ENCODE measurements at regions not wholly inside any gene's neighbourhood (a gene's known extent, or its start where the extent isn't known, plus 50 kb on each side); places are given as distances from the start of the nearest gene placed in this dataset.

- Mint-ChIP-seq H3K36me3 (ENCODE audit: low read depth) (no peaks in the 10 kb centered on the region), H3K27ac (no peak overlapping the region), H3K9me3 (no peaks in the 10 kb centered on the region), H3K27me3 (ENCODE audit: low read depth) (no peaks in the 10 kb centered on the region), H3K4me1 (ENCODE audit: low read depth) (no peaks in the 10 kb centered on the region), H3K4me3 (no peak overlapping the region)
- intact Hi-C loops (cut with micrococcal nuclease) = no loop called here
- no peak for DNase-seq
- CTCF ChIA-PET = no interaction called here
Measured at GRCh38 chr9:134223091-134223490, 58.7 kb upstream of the RNU6ATAC start.

DNA sequence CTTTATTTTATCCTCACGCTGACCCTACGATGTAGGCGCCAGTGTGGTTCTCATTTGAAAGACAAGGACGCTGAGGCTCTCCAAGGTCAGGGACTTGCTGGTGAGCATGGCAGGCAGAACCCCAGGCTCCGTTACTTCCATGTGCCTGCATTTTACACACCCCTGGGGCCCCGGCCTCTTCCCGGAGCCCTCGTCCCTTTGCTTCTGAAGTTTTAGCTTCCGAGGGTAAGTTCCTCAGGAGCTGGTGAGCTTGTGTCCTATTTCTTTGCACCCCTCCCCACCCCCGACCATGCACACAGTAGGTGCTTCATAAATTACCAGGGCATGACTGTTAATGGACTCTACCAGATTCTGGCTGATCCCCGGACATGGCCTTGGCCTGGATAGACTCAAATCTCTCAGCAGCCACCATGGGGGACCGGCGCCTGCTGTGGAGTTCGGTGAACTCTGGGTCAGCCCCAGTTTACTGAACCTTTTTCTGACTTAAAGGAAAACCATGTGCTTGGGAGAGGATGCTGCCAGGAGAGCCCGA is 59.3 kb upstream of the RNU6ATAC start:
- intact Hi-C loops (cut with micrococcal nuclease) = no loop called here
- H3K9me3 Mint-ChIP-seq = no peaks in the 10 kb centered on the region
- H3K36me3 Mint-ChIP-seq (ENCODE audit: low read depth) = no peaks in the 10 kb centered on the region
- no peak overlapping the region for H3K4me3 Mint-ChIP-seq
- H3K27ac Mint-ChIP-seq = no peak overlapping the region
- H3K4me1 Mint-ChIP-seq (ENCODE audit: low read depth) = no peaks in the 10 kb centered on the region
- CTCF ChIA-PET = no interaction called here
- no peak for DNase-seq
- H3K27me3 Mint-ChIP-seq (ENCODE audit: low read depth) = no peaks in the 10 kb centered on the region

DNA sequence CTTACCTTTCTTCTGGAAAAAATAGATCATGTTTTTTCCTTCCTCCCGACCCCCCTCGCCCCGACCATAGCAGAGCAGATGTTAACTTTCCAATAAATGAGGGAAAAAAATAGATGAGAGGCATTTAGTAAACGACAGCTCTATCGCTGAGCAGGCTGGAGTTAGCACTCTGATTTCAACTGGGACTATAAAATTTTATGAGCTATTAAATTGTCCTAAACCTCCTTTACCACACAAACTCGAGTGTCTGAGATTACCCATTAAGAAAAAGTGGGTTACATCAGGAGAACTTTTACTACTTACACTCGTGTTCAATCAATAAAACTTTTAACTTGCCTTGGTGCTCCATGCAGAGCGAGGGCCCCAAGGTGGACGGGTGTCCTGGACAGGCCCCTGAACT is 59.8 kb upstream of the RNU6ATAC start:
- no peaks in the 10 kb centered on the region for H3K27me3 Mint-ChIP-seq (ENCODE audit: low read depth)
- H3K36me3 Mint-ChIP-seq (ENCODE audit: low read depth) = no peaks in the 10 kb centered on the region
- no peak overlapping the region for H3K4me3 Mint-ChIP-seq
- no peak overlapping the region for H3K27ac Mint-ChIP-seq
- no peaks in the 10 kb centered on the region for H3K4me1 Mint-ChIP-seq (ENCODE audit: low read depth)
- DNase-seq = no peak
- CTCF ChIA-PET = interaction anchor here (0.5 kb wide), 1 partner anchor 117 kb away, joined by 5 read pairs; no protein-coding TSS in a partner anchor
- no peaks in the 10 kb centered on the region for H3K9me3 Mint-ChIP-seq
- intact Hi-C loops (cut with micrococcal nuclease) = no loop called here

GRCh38 chr9:134224567-134225093 is 60.3 kb upstream of the RNU6ATAC start:
- H3K4me1 Mint-ChIP-seq (ENCODE audit: low read depth) = no peaks in the 10 kb centered on the region
- H3K27me3 Mint-ChIP-seq (ENCODE audit: low read depth) = no peaks in the 10 kb centered on the region
- intact Hi-C loops (cut with micrococcal nuclease) = no loop called here
- no peak overlapping the region for H3K27ac Mint-ChIP-seq
- no peaks in the 10 kb centered on the region for H3K9me3 Mint-ChIP-seq
- CTCF ChIA-PET = interaction anchor here (0.5 kb wide), 1 partner anchor 117 kb away, joined by 5 read pairs; no protein-coding TSS in a partner anchor
- no peak for DNase-seq
- H3K36me3 Mint-ChIP-seq (ENCODE audit: low read depth) = no peaks in the 10 kb centered on the region
- H3K4me3 Mint-ChIP-seq = no peak overlapping the region

DNA sequence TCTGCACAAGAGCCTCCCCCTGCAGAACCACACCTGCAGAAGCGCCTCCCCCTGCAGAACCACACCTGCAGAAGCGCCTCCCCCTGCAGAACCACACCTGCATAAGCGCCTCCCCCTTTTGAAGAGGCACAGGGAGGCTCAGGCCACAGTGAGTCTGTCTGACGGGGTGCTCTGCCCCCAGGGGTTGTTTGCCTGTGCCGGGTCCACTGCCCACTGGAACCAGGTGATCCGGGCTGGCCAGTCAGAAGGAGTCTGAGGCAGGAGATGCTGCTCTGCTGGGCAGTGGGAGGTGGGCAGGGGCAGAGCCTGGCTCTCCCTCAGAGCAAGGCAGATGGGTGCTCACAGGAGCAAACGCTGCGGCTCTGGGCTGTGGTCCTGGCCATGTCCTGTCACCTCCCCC is 60.8 kb upstream of the RNU6ATAC start:
- no peaks in the 10 kb centered on the region for H3K27me3 Mint-ChIP-seq (ENCODE audit: low read depth)
- no peaks in the 10 kb centered on the region for H3K36me3 Mint-ChIP-seq (ENCODE audit: low read depth)
- CTCF ChIA-PET = no interaction called here
- intact Hi-C loops (cut with micrococcal nuclease) = no loop called here
- no peak for DNase-seq
- no peaks in the 10 kb centered on the region for H3K9me3 Mint-ChIP-seq
- H3K27ac Mint-ChIP-seq = no peak overlapping the region
- H3K4me1 Mint-ChIP-seq (ENCODE audit: low read depth) = no peaks in the 10 kb centered on the region
- no peak overlapping the region for H3K4me3 Mint-ChIP-seq

GRCh38 chr9:134225816-134226215 is 61.5 kb upstream of the RNU6ATAC start:
- CTCF ChIA-PET = no interaction called here
- no peak overlapping the region for H3K4me3 Mint-ChIP-seq
- H3K9me3 Mint-ChIP-seq = no peaks in the 10 kb centered on the region
- H3K4me1 Mint-ChIP-seq (ENCODE audit: low read depth) = no peaks in the 10 kb centered on the region
- H3K27ac Mint-ChIP-seq = no peak overlapping the region
- H3K27me3 Mint-ChIP-seq (ENCODE audit: low read depth) = no peaks in the 10 kb centered on the region
- no peaks in the 10 kb centered on the region for H3K36me3 Mint-ChIP-seq (ENCODE audit: low read depth)
- no peak for DNase-seq
- intact Hi-C loops (cut with micrococcal nuclease) = no loop called here

DNA sequence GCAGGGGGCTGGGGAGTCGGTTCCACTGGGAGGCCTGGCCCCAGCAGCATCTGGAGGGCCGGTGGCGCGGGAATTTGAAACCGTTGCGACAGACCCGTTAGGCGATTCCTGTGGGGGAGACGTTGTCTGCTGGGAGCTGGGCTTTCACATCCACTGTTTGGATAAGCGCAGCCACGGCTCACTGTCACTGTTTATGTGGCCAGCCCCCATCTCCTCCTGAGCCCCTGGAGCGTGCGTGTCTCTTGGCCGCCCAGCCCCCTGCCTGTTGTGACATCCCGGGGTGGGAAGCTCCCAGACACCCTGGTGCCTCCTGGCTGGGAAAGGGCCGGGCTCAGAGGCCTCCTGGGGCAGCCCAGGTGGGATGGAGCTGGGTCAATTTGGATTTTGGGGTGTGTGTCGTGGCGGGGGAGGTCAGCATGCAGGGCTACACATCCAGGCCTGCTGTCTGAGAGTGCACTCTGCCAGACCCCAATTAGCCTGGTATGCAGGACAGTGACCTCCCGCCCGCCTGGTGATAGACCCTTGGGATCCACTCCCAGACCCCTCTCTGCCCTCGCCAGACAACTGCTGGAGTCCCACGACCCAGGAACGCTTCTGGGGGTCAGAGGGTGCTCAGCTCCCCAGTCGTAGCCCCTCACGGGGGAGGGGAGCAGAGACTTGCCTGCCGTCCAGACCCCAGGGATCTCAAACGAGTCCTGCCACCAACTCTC is 62.0 kb upstream of the RNU6ATAC start:
- intact Hi-C loops (cut with micrococcal nuclease) = no loop called here
- no peaks in the 10 kb centered on the region for H3K36me3 Mint-ChIP-seq (ENCODE audit: low read depth)
- no peak overlapping the region for H3K4me3 Mint-ChIP-seq
- no peak for DNase-seq
- no peaks in the 10 kb centered on the region for H3K27me3 Mint-ChIP-seq (ENCODE audit: low read depth)
- CTCF ChIA-PET = no interaction called here
- no peaks in the 10 kb centered on the region for H3K9me3 Mint-ChIP-seq
- H3K27ac Mint-ChIP-seq = no peak overlapping the region
- H3K4me1 Mint-ChIP-seq (ENCODE audit: low read depth) = no peaks in the 10 kb centered on the region

- H3K27me3 Mint-ChIP-seq (ENCODE audit: low read depth) = no peaks in the 10 kb centered on the region
Measured at GRCh38 chr9:134227451-134228411, 63.4 kb upstream of the RNU6ATAC start.

DNA sequence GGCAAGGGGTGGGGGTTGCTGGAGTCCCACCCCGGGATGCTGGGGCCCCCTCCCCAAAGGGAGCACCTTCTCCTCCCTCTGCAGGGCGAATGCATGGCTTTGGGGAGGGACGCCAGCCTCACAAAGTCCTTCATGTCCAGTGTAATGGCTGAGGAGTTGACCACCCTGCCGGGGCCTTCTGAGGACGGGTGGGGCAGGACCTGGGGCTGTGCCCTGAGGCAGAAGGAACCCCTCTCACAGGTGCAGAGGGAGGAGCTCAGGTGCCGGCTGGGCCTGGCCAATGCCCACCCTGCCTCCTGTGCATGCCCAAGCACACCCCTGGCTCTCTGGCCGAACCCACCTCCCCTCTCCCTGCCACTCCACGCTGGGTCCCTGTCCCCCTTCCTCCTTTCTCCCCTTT is 64.3 kb upstream of the RNU6ATAC start:
- intact Hi-C loops (cut with micrococcal nuclease) = no loop called here
- no peaks in the 10 kb centered on the region for H3K9me3 Mint-ChIP-seq
- no peaks in the 10 kb centered on the region for H3K4me1 Mint-ChIP-seq (ENCODE audit: low read depth)
- no peaks in the 10 kb centered on the region for H3K36me3 Mint-ChIP-seq (ENCODE audit: low read depth)
- H3K27me3 Mint-ChIP-seq (ENCODE audit: low read depth) = no peaks in the 10 kb centered on the region
- no peak overlapping the region for H3K27ac Mint-ChIP-seq
- H3K4me3 Mint-ChIP-seq = no peak overlapping the region
- DNase-seq = no peak
- CTCF ChIA-PET = no interaction called here

More at GRCh38 chr9:134227451-134228411, 63.4 kb upstream of the RNU6ATAC start:
- no peak overlapping the region for H3K4me3 Mint-ChIP-seq
- CTCF ChIA-PET = no interaction called here
- no peaks in the 10 kb centered on the region for H3K36me3 Mint-ChIP-seq (ENCODE audit: low read depth)
- no peaks in the 10 kb centered on the region for H3K9me3 Mint-ChIP-seq
- intact Hi-C loops (cut with micrococcal nuclease) = no loop called here
- no peak for DNase-seq
- H3K27ac Mint-ChIP-seq = no peak overlapping the region
- no peaks in the 10 kb centered on the region for H3K4me1 Mint-ChIP-seq (ENCODE audit: low read depth)

DNA sequence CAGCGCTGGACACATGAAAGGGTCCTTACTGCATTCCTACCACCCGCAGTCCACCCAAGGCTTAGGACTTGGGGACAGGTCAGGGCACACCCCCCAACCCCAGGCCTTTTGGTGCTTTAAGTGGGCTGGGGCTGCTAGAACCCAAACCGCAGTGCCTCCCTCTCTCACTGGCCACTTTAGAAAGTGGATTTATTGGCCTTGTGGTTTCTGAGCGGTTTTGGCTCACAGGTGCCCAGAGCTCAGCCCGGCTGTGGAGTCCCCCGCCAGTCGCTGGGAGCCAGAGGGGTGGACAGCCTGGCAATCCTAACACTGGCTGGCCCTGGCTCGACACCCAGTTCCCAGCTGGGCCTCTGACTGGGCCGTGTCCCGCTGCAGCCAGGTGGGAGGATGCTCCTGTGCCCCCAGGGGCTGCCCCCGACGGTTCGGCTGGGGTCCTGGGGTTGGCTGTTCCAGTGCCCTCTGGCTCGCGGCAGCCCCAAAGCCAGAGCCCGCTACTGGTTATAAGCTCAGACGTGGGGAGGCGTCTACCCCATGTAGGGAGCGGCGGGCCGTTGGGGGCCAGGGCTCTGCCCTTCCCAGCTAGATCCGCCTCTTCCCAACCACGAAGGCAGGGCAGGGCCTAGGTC is 65.2 kb upstream of the RNU6ATAC start:
- no peak overlapping the region for H3K27ac Mint-ChIP-seq
- CTCF ChIA-PET = no interaction called here

GRCh38 chr9:134230092-134230941 is 66.0 kb upstream of the RNU6ATAC start:
- no peaks in the 10 kb centered on the region for H3K4me1 Mint-ChIP-seq (ENCODE audit: low read depth)
- no peak overlapping the region for H3K4me3 Mint-ChIP-seq
- no peak for DNase-seq
- H3K9me3 Mint-ChIP-seq = no peaks in the 10 kb centered on the region
- no peak overlapping the region for H3K27ac Mint-ChIP-seq
- intact Hi-C loops (cut with micrococcal nuclease) = no loop called here
- CTCF ChIA-PET = no interaction called here
- no peaks in the 10 kb centered on the region for H3K36me3 Mint-ChIP-seq (ENCODE audit: low read depth)
- no peaks in the 10 kb centered on the region for H3K27me3 Mint-ChIP-seq (ENCODE audit: low read depth)

More for the DNA sequence above, 65.2 kb upstream of the RNU6ATAC start:
- no peaks in the 10 kb centered on the region for H3K36me3 Mint-ChIP-seq (ENCODE audit: low read depth)
- no peak for DNase-seq
- intact Hi-C loops (cut with micrococcal nuclease) = no loop called here
- H3K27me3 Mint-ChIP-seq (ENCODE audit: low read depth) = no peaks in the 10 kb centered on the region
- no peaks in the 10 kb centered on the region for H3K9me3 Mint-ChIP-seq
- no peaks in the 10 kb centered on the region for H3K4me1 Mint-ChIP-seq (ENCODE audit: low read depth)
- H3K4me3 Mint-ChIP-seq = no peak overlapping the region
